GM12891 (cell line): ENCODE measurements at regions not wholly inside any gene's neighbourhood (a gene's known extent, or its start where the extent isn't known, plus 50 kb on each side); places are given as distances from the start of the nearest gene placed in this dataset.

Experiments
- POLR2A ChIP-seq: IDR thresholded peaks from 2 replicates; pipeline ENCODE4 v1.6.1; 2011; ENCODE audit warnings: low read depth, low read length, control low read depth
- POLR2AphosphoS5 ChIP-seq: IDR thresholded peaks from 2 replicates; pipeline ENCODE4 v1.6.1; 2011; ENCODE audit warnings: low read depth, low read length, control low read depth
- POU2F2 ChIP-seq: IDR thresholded peaks from 2 replicates; pipeline ENCODE4 v1.6.1; 2011; ENCODE audit warnings: low read depth, mild to moderate bottlenecking, control low read depth, low read length, moderate library complexity
- SPI1 ChIP-seq: IDR thresholded peaks from 2 replicates; pipeline ENCODE4 v1.6.1; 2011; ENCODE audit warnings: low read depth, low read length, control low read depth
- TAF1 ChIP-seq: IDR thresholded peaks from 2 replicates; pipeline ENCODE4 v1.6.1; 2011; ENCODE audit warnings: low read depth, low read length, control low read depth

- TF ChIP-seq POLR2A, result no peak
- TF ChIP-seq POLR2AphosphoS5, result no peak
- no peak for TF ChIP-seq TAF1
- TF ChIP-seq SPI1, result no peak
- TF ChIP-seq POU2F2, result no peak
Measured at GRCh38 chr20:63128956-63129355, 87.0 kb downstream of the YTHDF1 start.
